ENCODE measurements at regions not wholly inside any gene's neighbourhood (a gene's known extent, or its start where the extent isn't known, plus 50 kb on each side); places are given as distances from the start of the nearest gene placed in this dataset.

GRCh38 chr12:126953365-126953889, 1313.5 kb upstream of the TMEM132C start:
- no peak for TF ChIP-seq CTCF (conservative IDR thresholded peaks at IDR 0.05; ENCODE audit: low read depth, low read length)
- no peak for DNase-seq (ENCODE audit: low read depth)
- H3K4me3 ChIP-seq (ENCODE audit: low read depth, low read length), result no peak overlapping the region

- H3K4me3 ChIP-seq (ENCODE audit: low read depth, low read length), result no peak overlapping the region
- no peak for DNase-seq (ENCODE audit: low read depth)
- TF ChIP-seq CTCF (conservative IDR thresholded peaks at IDR 0.05; ENCODE audit: low read depth, low read length), result no peak
These were observed 1306.7 kb upstream of the TMEM132C start for GRCh38 chr12:126960221-126960620.

GRCh38 chr12:126960709-126961108, 1306.3 kb upstream of the TMEM132C start:
- TF ChIP-seq CTCF (conservative IDR thresholded peaks at IDR 0.05; ENCODE audit: low read depth, low read length), result no peak
- no peak overlapping the region for H3K4me3 ChIP-seq (ENCODE audit: low read depth, low read length)
- no peak for DNase-seq (ENCODE audit: low read depth)

- no peak overlapping the region for H3K4me3 ChIP-seq (ENCODE audit: low read depth, low read length)
- no peak for TF ChIP-seq CTCF (conservative IDR thresholded peaks at IDR 0.05; ENCODE audit: low read depth, low read length)
- no peak for DNase-seq (ENCODE audit: low read depth)
These were observed 1303.1 kb upstream of the TMEM132C start for GRCh38 chr12:126963825-126964224.

- no peak overlapping the region for H3K4me3 ChIP-seq (ENCODE audit: low read depth, low read length)
- no peak for DNase-seq (ENCODE audit: low read depth)
- TF ChIP-seq CTCF (conservative IDR thresholded peaks at IDR 0.05; ENCODE audit: low read depth, low read length), result no peak
These were observed 1300.5 kb upstream of the TMEM132C start for GRCh38 chr12:126966498-126966897.

GRCh38 chr12:126967152-126967551, 1299.8 kb upstream of the TMEM132C start:
- H3K4me3 ChIP-seq (ENCODE audit: low read depth, low read length), result no peak overlapping the region
- TF ChIP-seq CTCF (conservative IDR thresholded peaks at IDR 0.05; ENCODE audit: low read depth, low read length), result no peak

GRCh38 chr12:126974779-126975178, 1292.2 kb upstream of the TMEM132C start:
- no peak for DNase-seq (ENCODE audit: low read depth)
- H3K4me3 ChIP-seq (ENCODE audit: low read depth, low read length), result no peak overlapping the region
- no peak for TF ChIP-seq CTCF (conservative IDR thresholded peaks at IDR 0.05; ENCODE audit: low read depth, low read length)

More at GRCh38 chr12:126967152-126967551, 1299.8 kb upstream of the TMEM132C start:
- DNase-seq (ENCODE audit: low read depth), result no peak
